Ishikawa (cell line): ENCODE measurements at regions not wholly inside any gene's neighbourhood (a gene's known extent, or its start where the extent isn't known, plus 50 kb on each side); places are given as distances from the start of the nearest gene placed in this dataset.

Experiments used
- CEBPB ChIP-seq: IDR thresholded peaks from 2 replicates; pipeline ENCODE4 v1.6.1; 2012
- CREB1 ChIP-seq: IDR thresholded peaks from 2 replicates; pipeline ENCODE4 v1.6.1; 2012; ENCODE audit warnings: low read depth
- EGR1 ChIP-seq: IDR thresholded peaks from 2 replicates; pipeline ENCODE4 v1.6.1; 2012
- EP300 ChIP-seq: IDR thresholded peaks from 2 replicates; pipeline ENCODE4 v1.6.1; 2012; ENCODE audit warnings: borderline replicate concordance
- FOXM1 ChIP-seq: IDR thresholded peaks from 2 replicates; pipeline ENCODE4 v1.6.1; 2012; ENCODE audit warnings: low read depth, borderline replicate concordance
- MAX ChIP-seq: IDR thresholded peaks from 2 replicates; pipeline ENCODE4 v1.6.1; 2012
- NFIC ChIP-seq: IDR thresholded peaks from 2 replicates; pipeline ENCODE4 v1.6.1; 2012
- RAD21 ChIP-seq: IDR thresholded peaks from 2 replicates; pipeline ENCODE4 v1.6.1; 2012; ENCODE audit warnings: low read depth
- REST ChIP-seq: IDR thresholded peaks from 2 replicates; pipeline ENCODE4 v1.6.1; 2012; ENCODE audit warnings: low read depth, mild to moderate bottlenecking
- TCF12 ChIP-seq: IDR thresholded peaks from 2 replicates; pipeline ENCODE4 v1.6.1; 2012; ENCODE audit warnings: low read depth
- TEAD4 ChIP-seq: IDR thresholded peaks from 2 replicates; pipeline ENCODE4 v1.6.1; 2012
- YY1 ChIP-seq: IDR thresholded peaks from 2 replicates; pipeline ENCODE4 v1.6.1; 2012; ENCODE audit warnings: low read depth

GRCh38 chr5:168086746-168087145, 204.7 kb upstream of the WWC1 start:
- TF ChIP-seq EP300 (no peak), TEAD4 (no peak), MAX (no peak), EGR1 (no peak), REST (no peak), NFIC (no peak), FOXM1 (no peak), TCF12 (no peak), YY1 (no peak), CREB1 (no peak), RAD21 (no peak), CEBPB (no peak)
